ENCODE measurements at regions not wholly inside any gene's neighbourhood (a gene's known extent, or its start where the extent isn't known, plus 50 kb on each side); places are given as distances from the start of the nearest gene placed in this dataset.
A peak's percentile ranks its signal among the peaks of the same experiment; 100 is the strongest.

DNA sequence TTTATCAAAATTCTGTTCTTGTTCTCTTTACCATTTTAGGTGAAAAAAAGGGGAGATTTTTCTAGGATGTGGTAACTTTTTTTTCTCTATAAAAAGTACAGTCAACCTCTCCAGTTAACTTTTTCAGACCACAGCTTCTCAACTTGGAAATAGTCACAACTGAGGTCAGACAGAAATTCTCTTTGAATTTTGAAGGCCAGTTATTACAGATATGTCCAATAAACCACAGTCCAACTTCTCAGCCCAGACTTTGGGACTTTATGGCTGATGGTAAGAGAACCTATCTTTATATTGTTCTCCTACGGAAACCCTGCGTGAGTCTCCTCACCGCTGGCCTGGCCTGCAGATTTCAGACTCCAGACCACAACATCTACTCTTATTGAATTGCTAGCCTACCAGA, 176.7 kb downstream of the DACT1 start:
- peak; percentile 8 for DNase-seq (ENCODE audit: low read depth)

DNA sequence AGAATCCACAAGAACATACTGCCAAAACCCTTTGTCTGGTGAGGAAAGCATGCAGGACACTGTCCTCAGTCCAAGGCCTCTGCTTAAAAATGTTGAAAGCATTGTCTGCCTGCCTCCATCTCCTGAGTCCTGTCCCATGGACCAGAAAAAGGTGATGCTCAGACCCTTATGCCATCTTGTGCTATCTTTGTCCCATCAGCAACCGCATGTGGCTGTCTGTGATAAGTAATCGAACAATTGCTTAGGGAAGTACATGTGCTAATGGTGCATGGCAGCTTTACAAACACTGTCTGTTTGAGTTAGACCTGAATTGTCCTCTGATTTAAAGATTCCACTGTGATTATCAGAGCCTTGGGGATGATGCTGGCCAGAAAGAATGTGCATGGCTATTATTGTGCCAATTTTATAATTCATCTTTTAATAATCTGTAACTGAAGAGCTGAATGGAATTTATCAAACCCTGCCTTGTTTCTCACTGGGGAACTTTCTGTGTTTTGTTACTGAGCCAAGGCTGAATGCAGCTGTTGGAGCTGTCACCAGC, 177.5 kb downstream of the DACT1 start:
- DNase-seq (ENCODE audit: low read depth), result peak; percentile 32

GRCh38 chr14:58815794-58816193, 178.0 kb downstream of the DACT1 start:
- DNase-seq (ENCODE audit: low read depth), result no peak

- no peak for DNase-seq (ENCODE audit: low read depth)
These were observed 178.8 kb downstream of the DACT1 start for GRCh38 chr14:58816416-58817115.

GRCh38 chr14:58817846-58818245, 180.1 kb downstream of the DACT1 start:
- no peak for DNase-seq (ENCODE audit: low read depth)

GRCh38 chr14:58820032-58820431, 182.3 kb downstream of the DACT1 start:
- no peak for DNase-seq (ENCODE audit: low read depth)

- DNase-seq (ENCODE audit: low read depth), result peak; percentile 16
These were observed 183.7 kb downstream of the DACT1 start for GRCh38 chr14:58821421-58821820.

DNA sequence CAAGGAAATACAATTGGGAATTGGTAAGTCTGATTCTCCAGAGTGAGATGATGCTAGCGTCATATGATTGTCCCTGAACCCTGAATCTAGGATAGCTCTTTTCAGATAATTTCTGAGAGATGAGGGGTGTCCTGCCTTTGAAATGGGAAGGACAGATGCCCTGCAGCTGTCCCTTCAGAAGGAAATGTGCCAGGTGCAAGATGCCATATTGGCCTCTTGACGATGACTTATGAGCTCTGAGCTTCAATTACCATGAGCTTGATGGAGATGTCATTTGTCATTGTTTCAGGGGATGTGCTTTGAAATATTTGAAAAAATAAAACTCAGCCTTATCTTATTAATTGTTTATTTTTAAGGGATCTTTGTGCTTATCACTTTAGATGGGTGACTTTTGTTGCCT, 185.1 kb downstream of the DACT1 start:
- no peak for DNase-seq (ENCODE audit: low read depth)

GRCh38 chr14:58823312-58823711, 185.6 kb downstream of the DACT1 start:
- DNase-seq (ENCODE audit: low read depth), result no peak

GRCh38 chr14:58824106-58824505, 186.3 kb downstream of the DACT1 start:
- DNase-seq (ENCODE audit: low read depth), result no peak

GRCh38 chr14:58824796-58825195, 187.0 kb downstream of the DACT1 start:
- DNase-seq (ENCODE audit: low read depth), result no peak

GRCh38 chr14:58825606-58826005, 187.8 kb downstream of the DACT1 start:
- DNase-seq (ENCODE audit: low read depth), result no peak

- peak; percentile 10 for DNase-seq (ENCODE audit: low read depth)
These were observed 189.3 kb downstream of the DACT1 start for GRCh38 chr14:58826845-58827686.

GRCh38 chr14:58828298-58828697, 190.5 kb downstream of the DACT1 start:
- DNase-seq (ENCODE audit: low read depth), result no peak

DNA sequence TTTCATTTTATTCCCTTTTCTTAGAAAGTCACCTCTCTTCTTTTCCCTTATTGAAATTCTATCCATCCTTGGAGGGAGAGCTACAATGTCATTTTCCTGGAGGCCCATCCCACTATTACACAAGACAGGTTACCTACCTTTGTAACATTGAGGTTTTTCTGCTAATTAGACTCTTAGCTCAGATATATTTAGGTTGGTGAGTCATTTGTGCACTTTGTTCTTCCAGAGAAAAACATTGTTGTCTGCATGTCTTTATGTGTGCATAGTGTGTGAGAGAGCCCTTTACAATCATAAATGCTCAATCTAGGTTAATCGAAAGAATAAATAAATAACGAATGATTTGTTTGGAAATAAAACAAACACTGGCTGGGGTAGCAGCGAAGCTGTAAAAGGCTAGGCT, 191.8 kb downstream of the DACT1 start:
- DNase-seq (ENCODE audit: low read depth), result peak; percentile 84

DNA sequence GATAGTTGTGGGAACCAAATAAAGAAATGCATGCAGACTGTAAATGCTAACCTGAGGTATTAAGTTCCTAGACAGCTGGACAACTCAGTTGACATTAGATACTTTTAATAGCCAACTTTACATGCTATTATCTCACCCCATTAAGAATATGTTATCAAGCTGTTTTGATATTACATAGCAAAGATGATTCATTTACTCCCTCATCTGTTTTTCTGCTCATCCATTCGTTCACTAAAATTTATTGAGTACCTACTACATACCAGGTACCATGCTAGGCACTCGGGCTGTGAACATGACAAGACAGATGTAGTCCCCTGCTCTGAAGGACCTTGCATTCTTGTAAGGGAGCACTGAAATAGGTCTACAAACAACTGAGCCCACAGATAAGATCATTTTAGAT, 192.4 kb downstream of the DACT1 start:
- DNase-seq (ENCODE audit: low read depth), result no peak

DNA sequence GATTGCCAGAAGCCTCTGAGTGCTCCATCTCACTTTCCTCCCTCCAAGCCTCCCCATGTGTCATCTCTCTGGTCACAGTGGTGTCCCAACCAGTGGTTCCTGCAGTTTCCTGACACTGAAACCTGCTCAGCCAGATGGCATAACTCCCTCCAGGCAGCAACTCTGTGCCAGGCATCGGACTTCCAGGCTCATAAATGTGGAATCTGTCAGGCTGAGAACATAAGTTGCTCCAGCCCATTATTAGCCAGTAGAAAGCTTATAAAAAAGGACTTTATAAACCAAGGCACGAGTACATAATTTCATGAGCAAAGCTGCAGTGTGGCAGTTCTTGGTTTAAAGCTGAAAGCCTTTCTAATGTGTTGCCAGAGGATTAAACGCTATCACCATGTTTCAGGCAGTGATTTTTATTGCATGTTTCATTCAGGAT, 194.3 kb downstream of the DACT1 start:
- DNase-seq (ENCODE audit: low read depth), result peak; percentile 34

GRCh38 chr14:58833634-58834378, 196.0 kb downstream of the DACT1 start:
- DNase-seq (ENCODE audit: low read depth), result no peak

DNA sequence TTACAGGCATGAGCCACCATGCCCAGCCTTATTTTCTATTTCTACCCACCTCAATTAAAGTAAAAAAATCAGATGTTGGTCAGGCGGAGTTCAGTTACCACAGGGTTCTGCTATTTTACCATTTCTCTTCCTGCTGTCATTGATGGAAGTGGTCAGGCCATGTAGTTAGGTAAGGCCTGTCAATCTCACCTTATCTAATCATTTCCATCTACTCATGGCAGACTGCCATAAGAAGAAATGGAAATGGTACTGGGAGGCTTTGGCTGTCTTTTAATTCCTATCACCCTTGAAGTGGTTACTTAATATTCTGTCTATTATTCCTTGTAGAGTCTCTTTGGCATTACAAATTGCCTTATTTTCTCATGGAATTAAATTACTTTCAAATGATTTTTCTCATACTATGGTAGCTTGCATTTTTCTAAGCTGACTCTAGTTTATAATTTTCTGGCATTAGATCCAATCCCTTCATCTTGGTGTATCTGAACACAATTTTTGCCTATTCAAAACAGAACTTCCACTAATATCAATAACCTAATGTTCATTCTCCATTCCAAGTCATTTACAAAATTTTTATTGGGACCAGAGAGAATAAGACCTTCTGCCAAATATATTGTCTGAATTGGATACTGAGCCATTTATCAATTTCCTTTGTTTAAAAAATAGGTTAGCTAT, 198.7 kb downstream of the DACT1 start:
- peak; percentile 11 for DNase-seq (ENCODE audit: low read depth)

DNA sequence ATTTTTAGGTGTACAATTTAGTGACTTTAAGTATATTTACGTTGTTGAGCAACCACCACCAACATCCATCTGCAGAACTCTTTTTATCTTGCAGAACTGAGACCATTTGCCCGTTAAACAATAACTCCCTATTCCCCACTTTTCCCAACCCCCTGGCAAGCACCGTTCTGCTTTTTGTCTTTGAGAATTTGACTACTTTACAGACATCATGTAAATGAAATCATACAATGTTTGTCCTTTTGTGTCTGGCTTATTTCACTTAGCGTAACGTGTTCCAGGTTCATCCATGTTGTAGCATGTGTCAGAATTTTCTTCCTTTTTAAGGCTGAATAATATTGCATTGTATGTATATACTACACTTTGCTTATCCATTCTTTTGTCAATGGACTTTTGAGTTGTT, 201.5 kb downstream of the DACT1 start:
- DNase-seq (ENCODE audit: low read depth), result no peak

GRCh38 chr14:58844544-58844943, 206.8 kb downstream of the DACT1 start:
- DNase-seq (ENCODE audit: low read depth), result no peak

All from M059J (cell line).